Erythroblast (primary cell): ENCODE measurements at regions not wholly inside any gene's neighbourhood (a gene's known extent, or its start where the extent isn't known, plus 50 kb on each side); places are given as distances from the start of the nearest gene placed in this dataset.

Experiments used
- GATA1 ChIP-seq: IDR thresholded peaks from 2 replicates; pipeline ENCODE4 v1.6.1; 2011; ENCODE audit warnings: low read depth, mild to moderate bottlenecking, control low read depth, low read length, moderate library complexity
- POLR2A ChIP-seq: IDR thresholded peaks from 2 replicates; pipeline ENCODE4 v1.6.1; 2011; ENCODE audit warnings: mild to moderate bottlenecking, low read length

DNA sequence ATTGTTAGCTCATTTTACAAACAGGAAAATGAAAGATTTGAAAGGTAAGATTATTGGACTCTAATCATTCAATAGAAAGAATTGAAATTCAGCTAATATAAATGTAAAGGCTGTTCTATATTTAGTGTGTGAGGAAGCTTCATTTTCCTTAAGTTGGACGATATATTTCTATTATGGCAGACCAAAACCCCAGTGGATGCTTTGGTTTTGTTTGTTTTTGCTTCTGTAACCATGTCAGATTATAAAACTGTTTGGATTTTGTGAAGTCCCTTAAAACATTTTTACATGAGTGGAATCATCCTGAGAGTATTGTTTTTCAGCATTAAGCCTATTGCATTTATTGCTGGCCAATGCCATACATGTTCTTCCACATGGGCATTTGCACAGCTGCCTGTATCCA lies 110.2 kb upstream of the ENPEP start:
- no peak for TF ChIP-seq POLR2A
- TF ChIP-seq GATA1 = no peak
